ENCODE measurements at regions not wholly inside any gene's neighbourhood (a gene's known extent, or its start where the extent isn't known, plus 50 kb on each side); places are given as distances from the start of the nearest gene placed in this dataset.
"Not testable (repeated sequence)": the region's sequence is repeated elsewhere in the genome, so short reads cannot be mapped to it uniquely, and the experiment has no call there.

DNA sequence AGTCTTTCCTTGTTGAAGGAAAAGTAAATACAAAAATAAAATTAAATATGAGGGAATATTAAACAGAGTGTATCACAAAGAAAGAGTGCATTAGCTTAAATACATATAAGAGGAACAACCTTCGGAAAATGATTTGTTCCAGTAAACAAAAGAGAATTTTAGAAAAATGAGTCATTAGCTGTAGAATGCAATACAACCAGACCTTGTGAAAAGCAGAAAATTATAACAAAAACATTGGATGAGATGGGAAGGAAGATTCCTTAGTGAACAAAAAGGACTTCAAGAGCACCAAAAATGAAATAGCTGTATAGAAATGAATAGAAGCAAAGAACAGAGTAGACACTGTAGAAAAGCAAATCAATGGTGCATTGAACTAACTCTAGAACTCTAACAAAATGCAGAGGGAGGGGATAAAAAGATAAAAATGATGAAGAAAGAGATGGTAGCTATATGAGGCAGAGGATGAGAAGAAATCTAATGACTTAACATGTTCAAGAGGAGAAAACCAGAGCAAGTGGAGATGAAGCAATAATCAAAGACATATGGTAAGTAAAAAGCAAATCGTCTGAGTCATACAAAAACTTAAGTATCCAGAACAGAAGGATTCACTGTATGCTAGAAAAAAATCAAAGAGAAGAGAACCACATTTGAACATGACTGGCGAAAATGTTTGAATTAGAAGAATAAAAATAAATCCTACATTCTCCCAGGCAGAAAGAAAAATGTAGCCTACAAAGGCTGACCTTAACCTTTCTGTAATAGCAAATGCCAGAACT lies 190.5 kb downstream of the TMEM26 start:
- DNase-seq, result no peak

DNA sequence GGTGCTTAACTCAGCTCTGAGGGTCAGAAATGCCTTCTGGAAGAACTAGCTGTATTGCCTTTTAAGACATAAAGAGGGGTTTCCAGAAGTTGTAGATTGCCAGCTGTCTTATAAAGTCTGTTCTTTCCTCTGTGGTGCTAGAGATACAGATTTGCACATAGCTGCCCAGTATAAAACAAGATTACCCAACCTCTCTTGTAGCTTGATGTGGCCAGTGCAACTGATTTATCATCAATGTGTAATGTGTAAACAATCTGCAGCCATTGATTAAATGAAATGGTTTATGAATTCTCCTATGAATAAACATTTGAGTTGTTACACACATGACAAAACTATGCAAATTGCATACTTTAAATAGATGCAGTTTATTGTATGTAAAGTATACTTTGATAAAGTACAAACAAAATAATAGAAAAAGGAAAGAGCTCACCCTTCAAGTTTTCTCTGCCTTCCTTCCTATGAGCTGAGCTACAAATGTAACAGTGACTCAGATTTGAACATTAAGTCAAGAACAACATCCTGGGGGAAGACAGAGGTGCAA lies 195.2 kb downstream of the TMEM26 start:
- no peak for DNase-seq

DNA sequence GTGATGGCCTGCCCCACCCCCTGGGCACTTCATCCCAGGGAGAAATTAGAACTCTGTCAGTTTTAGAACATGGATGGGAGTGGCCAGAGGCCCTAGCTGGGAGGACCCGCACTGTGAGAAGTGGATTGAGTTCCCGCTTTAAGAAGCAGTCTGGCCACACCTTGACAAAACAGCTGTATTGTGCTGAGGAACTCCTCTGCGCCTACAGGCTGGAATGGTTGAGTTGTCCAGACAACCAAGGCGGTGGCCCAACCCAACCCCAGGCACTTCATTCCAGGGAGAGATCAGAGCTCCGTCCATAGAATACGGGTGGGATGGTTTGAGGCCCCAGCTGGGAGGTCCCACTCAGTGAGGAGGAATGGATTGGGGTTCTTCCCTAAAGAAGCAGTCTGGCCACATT lies 196.0 kb downstream of the TMEM26 start:
- no peak for DNase-seq

DNA sequence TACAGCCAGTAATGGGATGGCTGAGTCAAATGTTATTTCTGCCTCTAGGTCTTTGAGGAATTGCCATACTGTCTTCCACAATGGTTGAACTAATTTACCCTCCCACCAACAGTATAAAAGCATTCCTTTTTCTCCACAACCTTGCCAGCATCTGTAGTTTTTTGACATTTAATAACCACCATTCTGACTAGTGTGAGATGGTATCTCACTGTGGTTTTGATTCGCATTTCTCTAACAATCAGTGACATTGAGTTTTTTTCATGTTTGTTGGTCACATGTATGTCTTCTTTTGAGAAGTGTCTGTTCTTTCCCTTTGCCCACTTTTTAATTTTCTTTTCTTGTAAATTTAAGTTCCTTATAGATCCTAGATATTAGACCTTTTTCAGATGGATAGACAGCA lies 200.9 kb downstream of the TMEM26 start:
- DNase-seq, result not testable (repeated sequence)

DNA sequence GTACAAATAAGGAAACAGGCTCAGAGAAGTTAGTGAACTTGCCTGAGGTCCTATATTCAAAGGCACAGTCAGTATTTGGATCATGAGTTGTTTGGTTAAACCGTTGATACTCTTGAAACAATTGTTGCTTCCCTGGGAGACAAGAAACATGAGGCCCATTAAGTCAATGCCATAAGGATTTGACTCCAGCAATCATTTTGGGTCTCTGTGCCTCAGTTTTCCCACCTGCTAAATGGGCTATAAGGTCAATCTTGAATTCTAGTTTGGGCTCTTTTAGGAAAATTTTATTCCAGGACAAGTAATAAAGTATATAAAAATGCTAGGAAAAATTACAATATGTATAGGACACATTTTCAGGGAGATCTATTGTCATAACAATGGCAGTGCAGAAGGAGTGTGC lies 202.1 kb downstream of the TMEM26 start:
- DNase-seq, result no peak

DNA sequence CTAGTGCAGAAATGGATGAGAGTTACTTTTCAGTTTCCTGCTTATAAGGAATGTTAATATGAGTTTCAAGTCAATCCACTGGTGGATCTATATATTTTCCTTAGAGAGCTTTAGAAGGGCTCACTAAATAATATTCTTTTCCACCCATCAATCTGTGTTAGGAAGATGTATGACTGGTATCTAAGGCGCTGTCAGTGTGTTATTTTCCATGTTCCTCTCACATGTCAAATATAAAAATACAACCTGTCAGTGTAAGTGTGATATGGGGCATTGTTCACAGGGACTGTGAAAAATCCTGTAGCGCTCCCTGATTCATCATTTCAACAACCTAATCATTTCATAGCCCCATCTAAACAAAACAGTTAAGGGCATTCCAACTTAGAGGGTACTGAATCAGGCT lies 203.1 kb downstream of the TMEM26 start:
- no peak for DNase-seq

DNA sequence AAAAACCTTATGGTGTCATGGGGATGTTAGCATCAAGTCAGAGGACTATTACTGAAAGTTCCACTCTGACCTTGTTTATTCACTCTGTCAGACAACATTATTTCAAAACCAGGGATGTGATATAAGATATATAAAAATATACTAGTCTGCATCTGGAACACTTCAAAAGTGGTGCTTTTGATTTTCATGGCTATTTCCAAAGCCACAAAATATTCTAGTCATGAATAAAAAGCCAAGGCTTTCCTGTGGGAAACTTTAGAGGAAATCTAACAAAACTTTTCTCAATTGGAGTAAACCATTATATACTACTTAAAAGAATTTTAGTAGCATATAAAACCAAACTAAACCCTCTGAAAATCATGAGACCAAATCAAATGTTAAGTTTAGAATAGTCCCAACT lies 205.2 kb downstream of the TMEM26 start:
- no peak for DNase-seq

DNA sequence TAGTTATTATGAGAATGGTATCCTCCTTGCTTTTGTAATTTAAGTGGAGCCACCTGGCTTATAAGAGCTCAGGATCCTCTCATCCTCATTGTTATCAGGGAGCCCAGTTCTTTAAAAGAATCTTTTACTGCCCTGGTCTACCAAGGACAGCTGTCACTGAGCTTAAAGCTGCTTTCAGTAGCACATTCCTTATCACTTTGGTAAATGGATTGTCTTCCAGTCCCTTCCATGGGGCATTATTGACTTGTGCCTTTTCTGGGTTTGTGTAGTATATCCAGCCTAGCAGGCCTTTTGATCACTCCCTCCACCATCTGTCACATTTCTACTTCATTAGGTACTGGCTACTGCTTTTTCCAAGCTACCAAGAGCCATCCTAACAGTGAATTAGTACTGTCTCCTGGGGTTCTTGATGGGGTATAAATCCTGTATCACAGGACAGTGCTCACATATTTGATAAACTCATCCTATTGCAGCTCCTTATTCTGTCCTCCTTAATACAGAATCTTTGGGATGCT lies 208.9 kb downstream of the TMEM26 start:
- no peak for DNase-seq

DNA sequence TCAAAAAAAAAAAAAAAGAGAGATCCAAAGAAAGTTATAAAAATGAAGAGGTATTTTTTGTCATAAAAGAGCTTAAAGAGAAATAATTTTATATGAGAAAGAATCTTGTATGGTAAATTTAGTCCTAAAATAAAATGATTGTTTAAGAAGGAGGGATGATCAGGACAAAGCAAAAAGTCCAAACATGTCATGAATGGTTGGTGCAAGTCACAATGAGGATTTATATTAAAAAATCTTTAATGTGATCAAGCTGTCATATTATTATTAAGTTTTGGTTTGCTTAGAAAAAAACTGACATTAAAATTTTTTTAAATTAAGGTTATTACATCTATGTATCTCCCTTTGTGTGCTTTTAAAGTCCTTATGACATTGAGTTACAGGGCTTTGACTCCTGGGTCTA lies 220.4 kb downstream of the TMEM26 start:
- no peak for DNase-seq

DNA sequence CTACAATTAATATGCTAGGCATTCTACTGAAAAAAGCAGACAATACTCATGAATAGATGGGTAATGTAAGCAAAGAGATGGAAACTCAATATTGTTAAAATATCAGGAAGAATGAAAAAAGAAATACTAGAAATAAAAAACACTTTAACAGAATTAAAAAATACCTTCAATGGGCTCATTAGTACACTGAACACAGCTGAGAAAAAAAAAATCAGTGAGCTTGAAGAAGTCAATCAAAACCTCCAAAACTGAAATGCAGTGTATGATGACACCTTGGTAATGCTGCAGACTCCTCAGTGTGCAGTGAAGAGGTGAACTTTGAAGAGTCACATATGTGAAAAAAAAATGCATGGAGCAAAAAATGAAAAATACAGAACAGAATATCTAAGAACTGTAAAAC lies 227.2 kb downstream of the TMEM26 start:
- DNase-seq, result no peak

DNA sequence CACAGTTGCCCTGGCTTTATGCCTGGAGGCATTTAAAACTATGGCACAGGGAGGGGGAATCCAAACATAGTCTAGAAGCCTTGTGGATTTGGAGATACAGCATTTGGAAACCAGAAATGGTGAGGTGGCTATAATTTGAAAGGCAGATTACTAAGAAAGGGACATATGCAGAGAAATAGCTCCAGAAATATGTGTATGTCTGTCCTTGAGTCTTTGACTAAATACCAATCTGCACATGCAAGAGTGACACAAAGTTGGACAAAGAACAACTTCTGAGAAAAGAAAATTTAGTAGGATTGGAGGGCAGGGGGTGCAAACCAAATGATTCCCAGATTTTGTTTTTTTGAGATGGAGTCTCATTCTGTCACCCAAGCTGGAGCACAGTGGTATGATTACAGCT lies 229.6 kb downstream of the TMEM26 start:
- DNase-seq, result no peak

DNA sequence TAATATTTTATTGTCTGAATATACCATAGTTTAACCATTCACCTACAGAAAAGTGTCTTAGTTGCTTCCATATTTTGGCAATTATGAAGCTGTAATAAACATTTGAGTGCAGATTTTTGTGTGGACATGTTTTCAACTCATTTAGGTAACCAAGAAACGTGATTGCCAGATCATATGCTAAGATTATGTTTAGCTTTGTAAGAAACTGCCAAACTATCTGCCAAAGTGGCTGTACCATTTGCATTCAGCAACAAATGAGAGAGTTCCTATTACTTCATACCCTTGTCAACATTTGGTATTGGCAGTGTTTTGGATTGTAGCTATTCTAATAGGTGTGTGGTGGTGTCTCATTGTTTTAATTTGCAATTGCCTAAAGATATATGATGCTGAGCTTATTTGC lies 233.5 kb downstream of the TMEM26 start:
- DNase-seq, result no peak

DNA sequence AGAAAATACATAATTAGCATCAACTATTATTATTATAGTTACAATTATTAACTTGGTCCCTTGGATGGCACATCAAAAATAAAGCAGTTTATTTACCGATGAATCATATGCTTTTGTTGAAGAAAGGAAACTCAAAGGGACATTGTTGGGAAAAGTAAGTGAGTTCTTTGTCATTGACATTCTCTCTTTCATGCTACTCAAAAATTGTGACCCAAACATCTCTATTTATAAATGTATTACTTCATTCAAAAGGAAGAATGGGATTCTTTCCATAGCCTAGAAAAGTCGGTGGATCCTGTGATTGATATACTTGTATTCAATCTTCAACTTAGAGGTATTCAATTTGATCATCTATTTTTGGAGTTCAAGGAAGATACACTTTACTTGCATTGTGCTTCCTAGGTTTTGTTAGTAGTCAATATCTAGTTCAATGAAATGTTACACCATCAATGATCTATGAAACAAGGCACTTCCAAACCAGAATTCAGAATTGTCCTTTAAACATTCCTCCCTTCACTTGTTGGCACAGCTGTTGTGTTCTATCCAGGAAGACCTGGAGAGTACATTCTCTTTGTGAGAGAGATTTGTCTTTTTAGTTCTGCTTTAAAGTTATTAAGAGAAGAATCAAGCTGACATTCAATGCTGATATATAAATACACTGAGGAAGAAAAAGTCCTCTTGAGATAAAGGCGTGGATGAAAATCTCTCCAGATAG lies 235.2 kb downstream of the TMEM26 start:
- no peak for DNase-seq

DNA sequence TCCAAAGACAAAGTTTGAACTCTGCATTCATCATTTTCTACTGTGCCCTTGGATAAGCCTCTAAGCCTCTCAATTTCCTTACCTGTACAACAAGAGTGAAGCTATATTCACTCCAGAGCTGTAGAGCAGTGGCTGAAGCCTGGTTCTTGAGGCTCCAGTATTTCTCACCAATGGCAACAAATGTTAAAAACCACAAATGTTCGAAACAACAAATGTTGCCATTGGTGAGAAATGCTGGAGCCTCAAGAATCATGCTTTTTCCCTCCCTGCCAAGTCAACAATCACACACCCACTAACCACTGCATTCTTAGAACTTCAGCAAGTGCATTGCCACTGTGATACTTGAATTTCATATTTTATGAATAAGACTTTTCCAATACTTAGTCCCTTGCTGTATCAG lies 237.9 kb downstream of the TMEM26 start:
- DNase-seq, result no peak

DNA sequence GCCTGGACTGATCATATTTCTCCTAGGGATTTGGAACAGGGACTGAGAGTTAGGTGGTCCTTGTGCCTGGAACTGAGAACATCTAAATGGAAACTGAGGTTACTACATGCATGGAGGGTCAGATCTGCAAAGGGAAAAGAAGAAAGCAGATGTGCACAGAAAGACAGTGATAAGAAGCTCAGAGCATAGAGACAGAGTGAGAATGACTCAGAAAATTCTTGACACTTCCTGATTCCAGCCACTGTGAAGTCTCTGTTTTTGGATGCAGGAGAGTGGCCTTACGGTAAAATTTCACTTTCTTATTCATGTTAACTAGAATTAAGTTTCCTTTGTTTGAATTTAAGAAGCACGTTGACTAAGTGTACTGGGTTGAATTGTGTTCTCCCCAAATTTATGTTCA lies 241.7 kb downstream of the TMEM26 start:
- DNase-seq, result no peak

DNA sequence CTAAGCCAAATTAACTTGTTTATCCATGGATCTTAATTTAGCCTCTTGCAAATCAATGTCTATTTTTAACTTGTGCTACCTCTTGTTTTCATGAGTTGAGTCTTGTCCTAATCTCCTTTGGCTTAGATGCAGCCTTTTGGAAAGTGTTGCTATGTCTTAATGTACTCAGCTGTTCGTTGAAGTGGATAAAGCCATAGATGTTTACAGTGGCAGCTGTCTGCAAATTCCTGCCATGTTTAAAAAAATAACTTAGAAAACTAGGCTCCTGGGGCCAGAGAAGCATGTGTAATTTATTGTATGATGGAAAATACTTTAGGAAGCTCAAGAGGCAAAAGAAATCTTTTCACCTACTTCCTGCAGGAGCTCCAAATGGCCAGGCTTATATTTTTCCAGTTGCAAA lies 253.1 kb upstream of the RHOBTB1 start:
- DNase-seq, result no peak

DNA sequence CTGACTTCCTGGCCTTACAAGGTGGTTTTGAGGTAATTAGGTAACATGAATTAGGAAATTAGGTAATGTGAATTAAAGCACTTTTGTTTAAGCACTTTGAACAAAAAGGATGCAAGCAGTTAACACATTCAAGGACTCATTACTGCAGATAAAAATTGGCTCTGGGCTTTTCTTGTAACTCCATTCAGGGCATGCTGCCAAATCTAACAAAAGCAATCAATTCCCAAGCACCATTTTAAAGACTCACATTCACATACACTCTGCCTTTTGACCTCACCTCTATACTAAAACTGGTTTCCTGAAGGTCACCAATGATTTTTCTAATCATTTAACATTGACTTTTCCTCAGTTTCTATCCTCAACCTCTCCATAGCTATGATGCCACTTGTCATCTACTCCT lies 251.2 kb upstream of the RHOBTB1 start:
- no peak for DNase-seq

DNA sequence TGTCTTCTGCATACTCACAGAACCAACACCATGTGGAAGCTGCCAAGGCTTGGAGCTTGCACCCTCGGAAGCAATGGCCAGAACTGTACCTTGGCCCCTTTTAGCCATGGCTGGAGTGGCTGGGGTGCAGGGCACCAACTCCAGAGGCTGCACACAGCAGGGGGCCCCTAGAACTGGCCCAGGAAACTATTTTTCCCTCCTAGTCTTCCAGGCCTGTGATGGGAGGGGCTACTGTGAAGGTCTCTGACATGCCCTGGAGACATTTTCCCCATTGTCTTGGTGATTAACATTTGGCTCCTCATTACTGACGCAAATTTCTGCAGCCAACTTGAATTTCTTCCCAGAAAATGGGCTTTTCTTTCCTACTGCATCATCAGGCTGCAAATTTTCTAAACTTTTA lies 248.6 kb upstream of the RHOBTB1 start:
- not testable (repeated sequence) for DNase-seq

DNA sequence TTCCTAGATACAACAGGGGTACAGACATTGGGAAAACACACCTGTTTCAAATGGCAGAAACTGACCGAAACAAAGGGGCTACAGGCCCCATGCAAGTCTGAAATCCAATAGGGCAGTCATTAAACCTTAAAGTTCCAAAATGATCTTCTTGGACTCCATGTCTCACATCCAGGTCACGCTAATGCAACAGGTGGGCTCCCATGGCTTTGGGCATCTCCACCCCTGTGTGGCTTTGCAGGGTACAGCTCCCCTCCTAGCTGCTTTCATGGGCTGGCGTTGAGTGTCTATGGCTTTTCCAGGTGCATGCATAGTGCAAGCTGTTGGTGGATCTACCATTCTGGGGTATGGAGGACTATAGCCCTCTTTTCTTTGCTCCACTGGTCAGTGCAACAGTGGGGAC lies 248.1 kb upstream of the RHOBTB1 start:
- DNase-seq, result no peak

DNA sequence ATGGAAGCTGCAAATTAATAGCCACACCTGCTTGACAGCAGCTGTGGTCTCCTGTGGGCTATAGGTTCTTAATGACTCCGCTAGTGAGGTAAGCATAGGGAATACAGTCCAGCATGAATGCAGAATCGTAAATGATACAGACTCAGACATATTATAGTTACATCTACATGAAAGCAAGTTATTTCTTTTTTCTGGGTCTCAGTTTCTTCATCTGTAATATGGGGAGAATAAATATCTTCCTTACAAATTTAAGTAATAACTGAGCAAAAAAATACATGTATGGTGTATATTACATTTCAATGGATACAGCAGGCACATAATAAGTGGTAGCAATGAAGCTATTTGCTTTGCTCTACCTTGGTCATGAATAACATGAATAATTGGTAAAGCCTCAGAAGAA lies 245.9 kb upstream of the RHOBTB1 start:
- no peak for DNase-seq

DNA sequence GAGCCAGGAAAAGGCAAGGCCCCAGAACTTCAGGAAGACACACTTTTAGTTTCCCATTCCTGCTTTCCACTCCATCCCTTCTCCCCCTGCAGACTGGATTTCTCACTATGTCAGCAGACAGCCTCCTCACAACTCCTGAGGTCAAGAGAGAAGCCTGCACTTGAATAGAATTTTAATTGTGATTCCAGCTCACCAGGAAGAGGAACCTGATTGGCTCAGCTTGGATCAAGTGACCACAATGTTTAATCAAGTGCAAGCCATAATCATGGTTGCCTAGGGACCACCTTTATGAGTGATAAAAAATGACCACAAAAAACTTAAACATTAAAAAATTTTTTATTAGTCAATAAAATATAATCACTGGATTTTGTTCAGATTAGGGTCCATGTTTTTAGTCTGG lies 244.7 kb upstream of the RHOBTB1 start:
- DNase-seq, result no peak

DNA sequence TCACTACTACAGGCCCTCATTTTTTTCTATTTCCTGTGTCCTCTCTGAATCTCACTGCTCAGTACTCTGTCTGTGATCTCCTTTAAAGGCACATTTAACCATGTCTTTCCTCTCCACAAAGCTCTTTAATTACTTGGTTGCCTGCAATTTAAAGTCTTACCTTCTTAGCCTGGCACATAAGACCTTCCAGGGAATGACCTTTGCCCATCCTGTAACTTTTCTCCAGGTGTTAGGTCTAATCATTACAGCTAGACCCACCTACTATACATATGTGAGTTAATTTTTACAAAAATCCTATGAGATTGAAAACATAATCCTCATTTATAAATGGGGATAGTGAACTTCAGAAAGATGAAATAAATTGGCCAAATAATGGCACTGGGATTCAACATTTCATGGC lies 244.1 kb upstream of the RHOBTB1 start:
- DNase-seq, result no peak

DNA sequence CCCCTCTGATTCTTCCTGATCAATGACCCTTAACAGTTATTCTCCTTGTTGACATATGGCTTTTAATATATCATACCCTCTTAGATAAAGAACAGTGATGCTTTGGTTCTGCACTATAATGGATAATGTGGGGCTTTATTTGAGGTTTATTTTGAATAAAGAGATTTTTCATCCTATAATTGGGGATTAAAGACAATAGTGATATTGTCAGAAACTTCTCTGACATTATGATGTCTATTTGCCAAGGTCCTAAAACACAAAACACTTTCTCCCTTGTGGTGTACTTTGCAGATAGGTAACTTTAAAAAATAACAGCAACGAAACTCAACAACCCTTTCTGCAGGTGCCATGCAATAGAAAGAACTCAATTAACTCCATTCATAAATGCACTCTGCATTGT lies 243.6 kb upstream of the RHOBTB1 start:
- no peak for DNase-seq

DNA sequence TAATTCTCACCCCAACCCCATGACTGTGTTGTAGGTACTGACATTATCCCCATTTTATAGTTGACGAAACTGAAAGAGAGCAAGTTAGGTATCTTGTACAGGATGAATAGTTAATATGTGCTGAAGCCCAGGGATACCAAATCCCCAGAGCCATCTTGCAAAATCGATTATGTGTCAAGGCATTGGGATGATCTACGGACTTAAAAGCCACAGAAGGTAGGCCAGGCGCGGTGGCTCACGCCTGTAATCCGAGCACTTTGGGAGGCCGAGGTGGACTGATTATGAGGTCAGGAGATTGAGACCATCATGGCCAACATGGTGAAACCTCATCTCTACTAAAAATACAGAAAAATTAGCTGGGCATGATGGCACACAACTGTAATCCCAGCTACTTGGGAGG lies 242.4 kb upstream of the RHOBTB1 start:
- no peak for DNase-seq
